Stimulated activated naive CD8-positive, alpha-beta T cell treated with anti-CD3 and anti-CD28 coated beads, Interleukin-15, Interleukin-2, amounts not matched to agents 100 U/mL and 50 U/mL, for 24 hours (primary cell): ENCODE measurements at regions not wholly inside any gene's neighbourhood (a gene's known extent, or its start where the extent isn't known, plus 50 kb on each side); places are given as distances from the start of the nearest gene placed in this dataset.
"Not testable (repeated sequence)": the region's sequence is repeated elsewhere in the genome, so short reads cannot be mapped to it uniquely, and the experiment has no call there.

Source experiments
- ATAC-seq: fragments of 150-1000 bp; cut with Tn5 transposase; one replicate; pipeline ENCODE4 v1.10.0; 2021
- DNase-seq: peaks from one replicate; pipeline ENCODE4 v3.0.0; 2021

DNA sequence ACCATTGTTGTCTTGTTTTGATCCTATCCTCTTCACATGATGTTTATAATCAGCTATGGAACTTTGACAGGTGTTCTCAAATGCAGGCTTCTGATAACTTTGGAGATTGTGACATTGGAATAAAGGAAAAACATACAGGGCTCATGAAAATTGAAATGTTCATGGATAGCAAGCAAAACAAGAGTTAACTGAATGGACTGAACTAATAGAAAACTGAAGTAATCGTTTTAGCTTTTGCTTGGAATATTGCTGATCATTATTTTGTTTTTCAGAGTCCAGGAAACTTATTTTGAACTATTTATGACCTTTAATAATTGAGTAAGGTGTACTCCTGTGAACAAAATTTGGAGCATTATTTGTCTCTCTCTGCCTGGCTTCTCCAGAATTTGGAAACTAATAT lies 436.7 kb upstream of the CDH9 start:
- ATAC-seq (no peak), DNase-seq (no peak)

DNA sequence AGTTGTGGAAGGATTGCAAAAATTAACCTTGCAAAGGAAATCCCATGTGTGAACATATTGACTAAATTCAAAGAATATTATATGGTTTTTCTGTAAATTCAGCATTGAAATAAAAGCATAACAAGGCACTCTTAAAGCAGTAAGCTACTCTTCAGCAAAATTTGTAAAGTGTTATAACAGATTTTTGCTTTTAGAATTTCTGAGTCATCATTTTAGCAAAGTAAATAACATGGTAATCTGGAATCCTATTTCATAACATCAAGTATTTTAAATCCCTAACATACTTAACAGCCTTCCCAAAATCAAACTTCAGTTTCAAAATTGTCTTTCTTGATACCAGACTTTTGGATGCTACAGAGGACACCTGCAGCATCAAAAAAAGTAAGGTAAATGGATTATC lies 436.0 kb upstream of the CDH9 start:
- no peak for ATAC-seq
- no peak for DNase-seq

DNA sequence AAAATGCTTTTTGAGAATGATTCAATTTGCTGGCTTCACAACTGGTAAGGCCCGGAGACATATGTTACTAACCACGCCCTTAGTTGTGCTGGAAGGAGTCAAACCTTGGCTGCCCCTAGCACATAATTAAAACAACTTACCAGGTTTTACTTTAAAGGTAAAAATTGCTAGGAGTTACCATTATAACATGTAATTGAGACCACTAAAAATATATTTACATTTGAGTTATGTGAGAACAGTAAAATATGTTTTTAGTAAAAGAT lies 435.6 kb upstream of the CDH9 start:
- ATAC-seq, result no peak
- no peak for DNase-seq

DNA sequence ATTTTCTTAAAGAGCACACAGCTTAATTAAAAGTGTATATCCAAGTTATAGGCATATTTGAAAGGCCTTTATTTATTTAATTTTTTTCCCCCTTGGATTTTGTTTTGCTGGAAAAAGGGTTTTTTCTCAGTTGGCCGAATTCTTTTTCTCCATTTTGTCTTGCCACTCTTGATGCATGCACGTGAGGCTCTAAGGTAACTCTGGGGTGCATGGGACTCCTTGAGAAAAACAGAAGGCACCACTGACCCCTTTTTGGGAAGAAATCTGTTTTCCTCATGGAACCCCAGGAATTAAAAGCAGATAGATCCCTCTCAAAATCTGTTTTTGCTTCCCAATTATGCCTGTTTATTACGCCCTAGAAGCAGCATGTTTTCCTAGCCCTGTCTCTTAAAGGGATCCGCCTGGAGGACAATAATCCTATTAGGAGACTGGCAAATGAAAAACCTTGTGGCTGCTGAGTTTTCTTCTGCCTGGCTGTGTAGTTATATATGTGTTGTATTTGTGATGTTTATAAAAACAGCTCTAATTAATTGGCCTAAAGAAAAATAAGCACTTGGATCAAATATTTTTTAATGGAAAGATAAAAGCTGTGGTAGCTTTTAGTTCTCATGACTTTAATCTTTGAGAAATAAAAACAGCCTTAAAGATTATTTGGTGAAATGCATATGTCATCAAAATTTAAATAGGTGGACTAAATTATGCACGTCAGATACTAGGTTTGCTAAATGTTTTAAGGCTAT lies 435.1 kb upstream of the CDH9 start:
- ATAC-seq (no peak), DNase-seq (no peak)

DNA sequence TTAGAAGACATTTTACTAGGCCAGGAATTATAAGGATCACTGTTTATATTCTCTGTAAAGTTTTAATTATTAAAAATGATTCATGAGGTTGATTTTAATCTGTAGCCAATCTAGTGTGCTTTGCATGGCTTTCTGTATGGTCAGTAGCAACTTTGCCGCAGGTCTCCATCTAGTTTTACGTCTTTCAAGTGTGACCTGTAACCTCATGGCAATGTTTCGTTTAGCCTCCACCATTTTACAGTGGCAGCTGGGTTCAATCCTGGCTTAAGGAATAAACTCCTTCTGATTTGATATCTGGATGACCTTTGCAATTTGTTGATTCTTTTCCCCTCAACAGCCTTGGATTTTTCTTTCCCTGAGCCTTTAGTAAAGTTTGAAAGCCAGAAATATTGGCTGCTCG lies 434.5 kb upstream of the CDH9 start:
- no peak for ATAC-seq
- DNase-seq, result no peak

DNA sequence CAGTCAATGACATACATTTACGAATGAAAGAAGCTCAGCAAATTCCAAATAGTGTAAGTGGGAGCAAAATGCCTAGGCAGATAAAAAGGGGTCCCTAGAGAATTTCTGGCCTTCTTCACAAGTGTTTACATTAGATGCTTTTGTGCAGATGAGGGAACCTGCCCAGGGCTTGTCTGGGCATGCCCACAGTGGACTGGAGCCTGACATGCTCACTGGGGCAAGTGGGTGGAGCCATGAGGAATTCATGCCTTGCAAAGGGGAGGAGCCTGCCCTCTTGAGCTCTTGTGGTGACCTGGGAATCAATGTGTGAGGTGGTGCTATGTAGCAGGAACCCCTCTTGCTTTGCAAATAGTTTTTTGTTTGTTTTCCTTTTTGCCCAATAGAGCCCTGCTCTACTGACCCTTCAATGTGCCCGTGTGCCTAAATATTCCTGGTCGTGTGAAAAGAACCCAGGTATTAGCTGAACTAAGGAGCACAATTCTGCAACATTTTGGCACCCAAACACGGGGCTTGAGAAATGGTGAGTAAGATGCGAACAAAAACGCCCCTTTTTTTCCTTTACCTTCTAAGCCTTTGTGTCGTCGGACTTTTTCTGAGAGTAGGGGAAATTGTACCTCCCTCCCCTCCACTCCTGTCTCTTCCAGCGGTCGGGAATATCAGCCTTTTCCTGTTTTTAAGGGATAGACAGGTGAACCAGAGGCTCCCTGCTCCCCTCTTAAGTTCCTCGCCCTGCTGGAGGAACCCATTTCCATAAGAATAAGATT lies 433.8 kb upstream of the CDH9 start:
- ATAC-seq (no peak), DNase-seq (no peak)

DNA sequence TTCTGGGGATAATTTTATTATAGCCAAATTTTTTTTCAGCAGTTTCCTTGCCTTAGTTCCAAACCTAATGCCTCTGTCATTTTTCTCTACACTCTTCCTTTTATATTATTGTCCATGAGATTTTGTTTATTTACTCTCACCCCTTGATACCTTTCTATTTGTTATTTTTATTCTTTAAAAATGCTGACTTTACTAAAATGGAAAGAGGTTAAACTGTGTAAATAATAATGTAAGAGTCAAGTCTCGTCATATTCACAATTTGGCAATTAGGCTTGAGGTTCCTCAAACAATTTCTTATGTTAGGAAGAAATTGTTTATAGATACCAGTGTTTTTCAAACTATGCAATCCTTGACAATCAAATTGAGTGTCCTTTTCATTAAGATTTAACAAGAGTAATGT lies 428.6 kb upstream of the CDH9 start:
- no peak for ATAC-seq
- no peak for DNase-seq

DNA sequence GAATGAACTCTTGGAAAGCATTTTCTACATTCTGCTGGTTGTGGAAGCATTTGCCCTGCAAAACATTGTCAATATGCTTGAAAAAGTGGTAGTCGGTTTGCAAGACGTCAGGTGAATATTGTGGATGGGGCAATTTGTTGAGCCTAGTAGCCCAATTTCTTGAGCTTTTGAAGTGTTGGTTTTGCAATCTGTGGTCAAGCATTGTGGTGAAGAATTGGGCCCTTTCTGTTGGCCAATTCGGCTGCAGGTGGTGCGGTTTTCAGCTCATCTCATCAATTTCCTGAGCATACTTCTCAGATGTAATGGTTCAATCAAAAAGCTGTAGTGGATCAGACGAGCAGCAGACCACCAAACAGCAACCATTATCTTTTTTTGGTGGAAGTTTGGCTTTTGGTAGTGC lies 426.8 kb upstream of the CDH9 start:
- ATAC-seq (no peak), DNase-seq (no peak)

DNA sequence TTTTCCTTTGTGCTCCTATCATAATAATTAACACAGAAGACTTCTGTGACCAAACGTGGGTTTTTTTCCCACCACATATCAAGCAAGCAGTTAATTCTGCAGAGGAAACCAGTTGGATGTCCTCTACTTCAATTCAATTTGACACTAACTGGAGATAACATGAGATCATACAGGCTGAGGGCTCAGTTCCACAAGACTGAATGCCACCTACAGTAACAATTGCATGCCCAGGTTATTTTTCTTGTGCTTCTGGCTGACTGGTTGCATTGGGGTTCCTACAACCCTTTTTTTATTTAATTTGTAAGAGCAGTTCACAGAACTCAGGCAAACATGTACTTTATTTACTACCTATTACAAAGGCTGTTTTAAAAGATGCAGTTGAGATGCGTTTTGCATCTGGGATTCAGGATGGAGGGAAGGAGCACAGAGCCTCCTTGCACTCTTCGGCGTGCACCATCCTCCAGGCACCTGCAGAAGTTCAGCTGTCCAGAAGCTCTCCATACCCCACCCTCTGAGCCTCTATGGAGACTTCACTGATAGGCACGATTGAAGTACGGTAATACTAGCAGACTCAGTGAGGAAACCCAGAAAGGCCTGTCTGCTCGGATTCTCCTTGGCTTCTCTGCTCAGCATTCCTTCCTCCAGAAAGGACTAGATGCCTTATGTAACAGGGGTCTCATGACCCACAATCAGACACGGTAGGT lies 425.2 kb upstream of the CDH9 start:
- DNase-seq (no peak), ATAC-seq (no peak)

DNA sequence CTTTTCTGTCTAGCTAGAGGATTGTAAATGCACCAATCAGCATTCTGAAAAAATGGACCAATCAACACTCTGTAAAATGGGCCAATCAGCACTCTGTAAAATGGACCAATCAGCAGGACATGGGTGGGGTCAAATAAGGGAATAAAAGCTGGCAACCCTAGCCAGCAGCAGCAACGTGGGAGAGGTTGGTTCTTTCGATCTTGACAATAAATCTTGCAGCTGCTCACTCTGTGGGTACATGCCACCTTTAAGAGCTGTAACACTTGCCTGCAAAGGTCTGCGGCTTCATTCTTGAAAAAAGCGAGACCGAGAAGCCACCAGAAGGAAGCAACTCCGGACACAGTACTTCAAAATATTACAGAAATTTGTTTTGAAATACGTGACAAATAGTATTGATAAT lies 424.6 kb upstream of the CDH9 start:
- ATAC-seq (no peak), DNase-seq (no peak)

DNA sequence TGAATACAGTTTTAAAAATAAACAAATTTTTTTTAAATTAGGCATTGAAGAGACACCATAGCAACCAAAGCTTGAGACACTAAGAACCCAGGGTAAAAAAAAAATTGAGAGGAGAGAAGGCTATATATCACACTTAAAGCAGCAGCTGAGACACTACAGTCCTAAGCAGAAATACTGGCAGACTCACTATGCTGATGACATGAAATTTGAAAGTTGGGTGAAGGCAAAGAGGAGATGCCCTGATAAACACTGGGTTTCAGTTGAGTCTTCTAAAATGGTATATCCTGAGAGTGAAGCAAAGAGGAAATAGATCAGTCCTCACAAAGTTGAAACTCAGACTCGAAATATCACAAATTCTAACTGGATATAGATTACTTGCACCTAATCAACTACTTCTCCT lies 419.9 kb upstream of the CDH9 start:
- ATAC-seq (no peak), DNase-seq (no peak)

DNA sequence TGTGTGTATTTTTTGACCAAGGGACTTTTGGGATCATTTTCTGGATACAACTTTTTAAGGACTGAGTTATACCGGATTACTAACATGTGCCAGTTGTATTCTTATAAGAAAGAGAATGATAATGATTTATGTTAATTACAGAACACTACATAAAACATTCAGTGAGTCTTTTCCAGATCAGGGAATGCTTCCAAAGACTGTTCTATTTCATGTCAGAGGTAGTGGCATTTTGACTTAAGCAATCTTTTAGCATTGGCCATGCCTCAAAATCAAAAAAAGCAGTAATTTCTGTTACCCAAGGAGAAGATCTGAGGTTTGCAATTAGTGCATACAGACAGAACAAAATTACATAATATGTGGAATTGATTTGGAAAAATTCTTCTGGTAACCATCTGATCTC lies 413.0 kb upstream of the CDH9 start:
- DNase-seq (no peak), ATAC-seq (no peak)

DNA sequence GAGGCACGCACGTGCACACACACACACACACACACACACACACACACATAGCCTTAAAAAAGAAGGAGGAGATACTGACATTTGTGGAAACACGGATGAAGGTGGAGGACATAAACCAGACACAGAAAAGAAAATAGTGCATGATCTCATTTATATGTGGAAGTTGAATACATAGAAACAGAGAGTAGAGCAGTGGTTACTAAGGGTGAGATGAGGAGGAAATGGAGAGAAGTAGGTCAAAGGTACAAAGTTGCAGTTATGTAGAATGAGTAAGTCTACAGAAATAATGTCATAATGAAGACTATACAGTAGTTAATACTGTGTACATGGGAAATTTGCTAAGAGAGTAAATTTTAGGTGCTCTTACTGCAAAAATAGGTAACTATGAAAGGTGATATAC lies 412.2 kb upstream of the CDH9 start:
- ATAC-seq, result no peak

DNA sequence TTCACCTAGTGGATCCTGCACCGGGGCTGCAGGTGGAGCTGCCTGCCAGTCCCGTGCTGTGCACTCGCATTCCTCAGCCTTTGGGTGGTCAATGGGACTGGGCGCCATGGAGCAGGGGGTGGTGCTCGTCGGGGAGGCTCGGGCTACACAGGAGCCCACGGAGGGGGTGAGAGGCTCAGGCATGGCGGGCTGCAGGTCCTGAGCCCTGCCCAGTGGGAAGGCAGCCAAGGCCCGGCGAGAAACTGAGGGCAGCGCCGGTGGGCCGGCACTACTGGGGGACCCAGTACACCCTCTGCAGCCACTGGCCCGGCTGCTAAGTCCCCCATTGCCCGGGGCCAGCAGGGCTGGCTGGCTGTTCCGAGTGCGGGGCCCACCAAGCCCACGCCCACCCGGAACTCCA lies 401.0 kb upstream of the CDH9 start:
- not testable (repeated sequence) for DNase-seq, ATAC-seq

More for the DNA sequence above, 412.2 kb upstream of the CDH9 start:
- no peak for DNase-seq

DNA sequence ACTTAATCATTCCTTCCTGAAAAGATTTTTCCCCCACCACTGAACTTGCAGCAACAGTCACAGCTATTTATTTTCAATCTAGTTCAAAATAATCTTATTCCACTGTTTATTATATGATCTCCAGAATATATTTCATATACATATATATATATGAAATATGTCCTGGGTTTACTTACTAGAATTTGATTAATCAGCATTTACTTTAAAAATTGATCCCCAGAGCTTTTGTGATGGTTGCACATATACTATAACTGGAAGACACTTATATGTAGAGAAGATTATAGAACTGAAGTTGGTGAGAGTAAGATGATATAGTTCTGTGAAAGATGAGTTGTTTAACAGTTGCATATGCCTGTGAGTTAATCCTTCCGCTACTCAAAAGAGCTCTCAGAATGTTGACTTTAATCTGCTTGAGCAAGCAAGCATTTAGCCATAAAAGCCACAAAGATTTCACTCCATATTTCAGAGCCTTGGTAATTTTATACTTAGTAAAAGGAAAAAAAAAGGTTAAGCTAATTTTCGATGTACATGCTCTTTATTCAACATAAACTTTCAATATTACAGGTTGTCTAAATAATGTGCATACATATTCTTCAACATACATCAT lies 399.3 kb upstream of the CDH9 start:
- ATAC-seq, result no peak
- no peak for DNase-seq

DNA sequence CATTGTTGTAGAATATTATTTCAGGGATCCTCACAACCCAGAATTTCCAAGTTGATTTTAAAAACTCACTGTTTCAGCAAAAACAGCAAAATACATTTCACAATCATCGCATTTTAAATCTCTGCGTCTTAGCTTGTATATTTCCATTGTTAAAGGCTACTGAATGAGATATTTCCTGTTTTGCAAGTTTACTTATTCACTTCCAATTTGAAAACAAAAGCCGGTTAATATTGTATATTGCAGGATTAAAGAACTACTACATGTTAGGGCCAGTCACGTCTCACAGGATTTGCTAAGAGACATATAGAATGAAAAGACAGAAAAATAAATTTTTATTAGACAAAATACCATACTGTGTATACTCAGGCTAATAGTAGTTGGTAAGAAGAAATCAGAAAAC lies 395.9 kb upstream of the CDH9 start:
- no peak for DNase-seq
- no peak for ATAC-seq

DNA sequence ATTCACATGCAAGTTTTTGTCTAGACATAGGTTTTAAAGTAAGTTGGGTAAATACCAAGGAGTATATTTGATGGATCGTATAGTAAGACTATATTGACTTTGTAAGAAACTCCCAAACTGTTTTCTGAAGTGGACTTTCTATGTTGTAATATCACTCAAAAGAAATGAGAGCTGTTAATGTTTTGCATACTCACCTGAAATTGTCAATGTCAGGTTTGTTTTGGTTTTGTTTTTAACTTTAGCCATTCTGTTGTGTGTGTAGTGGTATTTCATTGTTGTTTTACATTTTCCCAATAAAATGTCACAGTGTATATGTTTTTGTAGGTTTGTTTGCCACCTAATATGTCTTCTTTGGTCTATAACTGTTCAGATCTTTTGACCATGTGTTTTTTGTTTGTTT lies 375.7 kb upstream of the CDH9 start:
- no peak for ATAC-seq
- DNase-seq, result no peak

DNA sequence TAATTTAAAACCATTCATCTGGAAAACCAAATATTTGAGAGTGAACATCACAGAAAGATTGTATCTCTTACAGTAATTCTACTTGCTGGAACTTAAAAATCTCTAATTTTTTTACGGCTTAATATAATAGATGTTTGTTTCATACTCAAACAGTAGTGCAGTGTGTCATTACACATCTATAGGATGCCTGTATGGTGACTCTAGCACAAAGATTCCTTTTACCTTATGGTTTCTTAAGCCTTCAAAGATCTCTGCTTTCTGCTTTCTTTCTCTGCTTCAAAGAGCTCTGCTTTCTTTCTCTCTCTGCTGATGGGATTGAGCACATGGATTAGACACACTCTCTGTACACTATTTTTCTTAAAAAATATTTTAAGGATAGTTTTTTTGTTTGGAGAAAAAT lies 374.0 kb upstream of the CDH9 start:
- ATAC-seq, result no peak
- DNase-seq, result no peak

DNA sequence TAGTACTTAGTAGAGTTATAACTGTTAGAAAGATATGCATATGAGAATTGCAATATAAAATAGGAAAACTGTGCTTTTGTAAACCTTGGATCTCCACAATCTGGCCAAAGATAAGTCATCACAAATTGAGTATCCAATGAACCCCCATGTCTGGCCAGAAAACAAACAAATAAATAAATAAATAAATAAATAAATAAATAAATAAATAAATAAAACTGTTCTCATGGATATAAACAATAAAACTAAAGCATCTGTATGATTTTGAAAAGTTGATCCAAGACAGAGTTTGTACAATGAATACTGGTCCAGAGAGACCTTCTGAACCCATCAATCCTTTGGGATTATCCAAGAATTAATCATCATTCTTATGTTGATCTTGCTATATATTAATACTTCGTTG lies 367.6 kb upstream of the CDH9 start:
- ATAC-seq (no peak), DNase-seq (no peak)

DNA sequence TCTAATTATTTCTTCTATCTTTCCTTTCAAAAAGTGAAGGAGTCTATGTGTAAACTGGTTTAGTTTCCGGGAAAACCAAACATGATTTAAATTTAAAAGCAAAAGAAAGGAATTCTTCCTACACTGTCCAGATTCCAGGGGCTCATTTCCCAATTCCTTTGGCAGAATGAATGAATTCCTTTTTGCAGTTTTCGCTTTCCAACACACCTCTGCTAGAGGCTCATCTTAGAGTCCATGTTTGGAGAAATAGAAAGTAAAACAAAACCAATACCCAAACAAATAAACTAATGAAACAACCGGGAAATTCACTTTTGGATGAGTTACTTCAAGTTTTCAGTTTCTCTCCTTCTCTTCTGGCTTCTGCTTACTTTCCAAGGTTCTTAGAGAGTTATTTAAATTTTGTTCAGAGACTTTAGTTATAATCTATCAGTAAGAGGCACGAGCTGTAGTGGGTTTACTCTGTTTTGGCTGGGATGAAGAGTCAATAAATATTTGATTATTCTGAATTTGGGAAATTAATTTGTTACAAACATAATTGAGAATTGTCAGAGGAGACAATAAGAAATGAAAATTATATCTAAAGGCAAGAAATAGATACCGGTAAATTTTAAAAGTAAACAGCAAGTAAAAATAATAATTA lies 365.0 kb upstream of the CDH9 start:
- ATAC-seq (no peak), DNase-seq (no peak)

DNA sequence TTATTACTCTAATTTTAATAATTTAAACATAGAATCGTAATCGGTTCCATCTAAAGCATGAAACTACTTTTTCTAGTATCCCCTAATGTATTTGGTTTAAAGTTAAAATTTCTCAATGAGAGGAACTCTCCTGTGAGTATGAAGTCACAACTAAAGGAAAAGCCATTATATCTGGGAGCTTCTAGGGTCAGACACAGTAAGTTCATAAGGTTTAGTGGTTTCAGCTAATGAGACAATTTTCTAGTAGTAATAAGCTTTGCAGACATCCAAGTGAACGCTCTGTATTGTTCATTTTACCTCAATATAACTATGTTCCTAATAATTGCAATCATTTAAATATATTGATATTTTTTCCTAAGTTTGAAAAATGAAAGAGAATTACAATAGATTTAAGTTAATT lies 364.4 kb upstream of the CDH9 start:
- ATAC-seq (no peak), DNase-seq (no peak)

DNA sequence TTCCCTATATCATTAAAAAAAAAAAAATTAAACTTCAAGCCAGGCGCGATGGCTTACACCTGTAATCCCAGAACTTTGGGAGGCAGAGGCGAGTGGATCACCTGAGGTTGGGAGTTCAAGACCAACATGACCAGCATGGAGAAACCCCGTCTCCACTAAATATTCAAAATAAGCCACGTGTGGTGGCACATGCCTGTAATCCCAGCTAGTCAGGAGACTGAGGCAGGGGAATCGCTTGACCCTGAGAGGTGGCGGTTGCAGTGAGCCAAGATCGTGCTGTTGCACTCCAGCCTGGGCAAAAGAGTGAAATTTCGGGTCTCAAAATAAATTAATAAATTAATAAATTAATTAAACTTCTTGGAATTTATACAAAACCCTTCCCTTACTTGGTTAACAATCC lies 358.6 kb upstream of the CDH9 start:
- DNase-seq (no peak), ATAC-seq (no peak)

DNA sequence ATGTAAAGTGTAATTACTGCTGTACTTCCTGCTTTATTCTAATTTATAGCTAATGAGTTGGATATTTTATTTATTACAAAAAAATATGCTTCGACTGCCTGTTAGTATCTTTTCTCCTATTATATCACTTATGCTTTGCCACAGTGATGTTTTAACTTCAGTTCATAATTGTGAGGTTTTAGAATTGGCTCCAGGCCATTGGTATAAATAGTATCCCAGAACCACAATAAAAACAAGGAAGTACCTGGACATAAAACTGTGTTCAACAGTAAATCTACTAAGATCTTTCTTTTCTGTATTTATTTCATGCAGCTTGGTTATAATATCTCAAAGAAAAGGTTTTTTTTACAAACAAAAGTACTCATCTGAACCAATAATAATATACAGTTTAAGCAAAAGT lies 354.3 kb upstream of the CDH9 start:
- ATAC-seq (no peak), DNase-seq (no peak)
